BLaER1 (cell line): ENCODE measurements at regions not wholly inside any gene's neighbourhood (a gene's known extent, or its start where the extent isn't known, plus 50 kb on each side); places are given as distances from the start of the nearest gene placed in this dataset.

Experiments
- H3K27ac ChIP-seq: shearing (Covaris generic); formaldehyde crosslinking; 2 replicates; pipeline ENCODE4 v1.8.1; 2022
- H3K27me3 ChIP-seq: shearing (Covaris generic); formaldehyde crosslinking; 2 replicates; pipeline ENCODE4 v1.8.1; 2022
- H3K36me3 ChIP-seq: shearing (Covaris generic); formaldehyde crosslinking; 2 replicates; pipeline ENCODE4 v1.8.1; 2022
- H3K4me1 ChIP-seq: shearing (Covaris generic); formaldehyde crosslinking; 2 replicates; pipeline ENCODE4 v1.8.1; 2022
- H3K4me2 ChIP-seq: shearing (Covaris generic); formaldehyde crosslinking; 2 replicates; pipeline ENCODE4 v1.8.1; 2022
- H3K4me3 ChIP-seq: shearing (Covaris generic); formaldehyde crosslinking; 2 replicates; pipeline ENCODE4 v1.8.1; 2022
- H3K9ac ChIP-seq: shearing (Covaris generic); formaldehyde crosslinking; 2 replicates; pipeline ENCODE4 v1.8.1; 2022
- H3K9me3 ChIP-seq: shearing (Covaris generic); formaldehyde crosslinking; 2 replicates; pipeline ENCODE4 v1.8.1; 2022
- H4K20me1 ChIP-seq: shearing (Covaris generic); formaldehyde crosslinking; 2 replicates; pipeline ENCODE4 v1.8.1; 2022
- Cebpa-rat ChIP-seq: shearing (Covaris generic); IDR thresholded peaks from 2 replicates; pipeline ENCODE4 v1.8.1; 2022

- H4K20me1 ChIP-seq, result no peaks in the 10 kb centered on the region
- H3K4me1 ChIP-seq, result no peaks in the 10 kb centered on the region
- no peak overlapping the region for H3K4me2 ChIP-seq
- H3K27ac ChIP-seq, result no peak overlapping the region
- no peaks in the 10 kb centered on the region for H3K36me3 ChIP-seq
- no peak for TF ChIP-seq Cebpa-rat
- H3K27me3 ChIP-seq, result no peaks in the 10 kb centered on the region
- no peak overlapping the region for H3K9ac ChIP-seq
- no peak overlapping the region for H3K4me3 ChIP-seq
- H3K9me3 ChIP-seq, result no peaks in the 10 kb centered on the region
Observed at GRCh38 chr11:42239188-42239587, 779.7 kb upstream of the LRRC4C start.

- Histone ChIP-seq H3K4me2 (no peak overlapping the region), H3K4me3 (no peak overlapping the region), H3K36me3 (no peaks in the 10 kb centered on the region), H3K4me1 (no peaks in the 10 kb centered on the region), H3K9me3 (no peaks in the 10 kb centered on the region), H3K27me3 (no peaks in the 10 kb centered on the region), H3K9ac (no peak overlapping the region), H3K27ac (no peak overlapping the region), H4K20me1 (no peaks in the 10 kb centered on the region)
- no peak for TF ChIP-seq Cebpa-rat
Observed at GRCh38 chr11:42243385-42243784, 783.9 kb upstream of the LRRC4C start.

GRCh38 chr11:42244376-42244775 is 784.9 kb upstream of the LRRC4C start:
- Histone ChIP-seq H3K9ac (no peak overlapping the region), H3K27me3 (no peaks in the 10 kb centered on the region), H3K4me2 (no peak overlapping the region), H3K36me3 (no peaks in the 10 kb centered on the region), H3K9me3 (no peaks in the 10 kb centered on the region), H3K4me3 (no peak overlapping the region), H3K4me1 (no peaks in the 10 kb centered on the region), H4K20me1 (no peaks in the 10 kb centered on the region), H3K27ac (no peak overlapping the region)
- TF ChIP-seq Cebpa-rat, result no peak

GRCh38 chr11:42249401-42249800 is 789.9 kb upstream of the LRRC4C start:
- H3K9ac ChIP-seq, result no peak overlapping the region
- peaks cover 8% of the 10 kb centered on the region; the same call in 1 of the 2 replicates for H3K4me1 ChIP-seq
- H3K36me3 ChIP-seq, result no peaks in the 10 kb centered on the region
- H3K4me2 ChIP-seq, result no peak overlapping the region
- no peaks in the 10 kb centered on the region for H4K20me1 ChIP-seq
- no peak for TF ChIP-seq Cebpa-rat
- no peak overlapping the region for H3K4me3 ChIP-seq
- peaks cover 7% of the 10 kb centered on the region for H3K9me3 ChIP-seq
- no peaks in the 10 kb centered on the region for H3K27me3 ChIP-seq
- no peak overlapping the region for H3K27ac ChIP-seq

GRCh38 chr11:42249956-42250355 is 790.5 kb upstream of the LRRC4C start:
- Histone ChIP-seq H3K27ac (no peak overlapping the region), H3K9ac (no peak overlapping the region), H3K36me3 (no peaks in the 10 kb centered on the region), H3K9me3 (peaks cover 7% of the 10 kb centered on the region), H3K27me3 (no peaks in the 10 kb centered on the region), H3K4me1 (peaks cover 8% of the 10 kb centered on the region; the same call in 1 of the 2 replicates), H3K4me2 (no peak overlapping the region), H4K20me1 (no peaks in the 10 kb centered on the region), H3K4me3 (no peak overlapping the region)
- no peak for TF ChIP-seq Cebpa-rat

GRCh38 chr11:42251984-42252383 is 792.5 kb upstream of the LRRC4C start:
- H3K4me1 ChIP-seq, result peaks cover 8% of the 10 kb centered on the region; the same call in 1 of the 2 replicates
- no peak overlapping the region for H3K4me2 ChIP-seq
- no peak overlapping the region for H3K4me3 ChIP-seq
- no peak overlapping the region for H3K27ac ChIP-seq
- no peaks in the 10 kb centered on the region for H3K27me3 ChIP-seq
- no peaks in the 10 kb centered on the region for H3K36me3 ChIP-seq
- no peaks in the 10 kb centered on the region for H4K20me1 ChIP-seq
- peaks cover 7% of the 10 kb centered on the region for H3K9me3 ChIP-seq
- H3K9ac ChIP-seq, result no peak overlapping the region
- TF ChIP-seq Cebpa-rat, result no peak

GRCh38 chr11:42253156-42253555 is 793.7 kb upstream of the LRRC4C start:
- Histone ChIP-seq H3K27ac (no peak overlapping the region), H3K36me3 (no peaks in the 10 kb centered on the region), H4K20me1 (no peaks in the 10 kb centered on the region), H3K4me2 (no peak overlapping the region), H3K9me3 (peaks cover 7% of the 10 kb centered on the region), H3K4me3 (no peak overlapping the region), H3K4me1 (peaks cover 8% of the 10 kb centered on the region; the same call in 1 of the 2 replicates), H3K9ac (no peak overlapping the region), H3K27me3 (no peaks in the 10 kb centered on the region)
- TF ChIP-seq Cebpa-rat, result no peak

GRCh38 chr11:42255906-42256305 is 796.5 kb upstream of the LRRC4C start:
- H3K27me3 ChIP-seq, result no peaks in the 10 kb centered on the region
- no peaks in the 10 kb centered on the region for H3K36me3 ChIP-seq
- no peak overlapping the region for H3K4me2 ChIP-seq
- H3K9ac ChIP-seq, result no peak overlapping the region
- peaks cover 8% of the 10 kb centered on the region; the same call in 1 of the 2 replicates for H3K4me1 ChIP-seq
- H4K20me1 ChIP-seq, result no peaks in the 10 kb centered on the region
- H3K4me3 ChIP-seq, result no peak overlapping the region
- no peak overlapping the region for H3K27ac ChIP-seq
- no peak for TF ChIP-seq Cebpa-rat
- peaks cover 7% of the 10 kb centered on the region for H3K9me3 ChIP-seq

- Histone ChIP-seq H4K20me1 (no peaks in the 10 kb centered on the region), H3K9me3 (peaks cover 7% of the 10 kb centered on the region), H3K4me2 (no peak overlapping the region), H3K4me1 (peaks cover 8% of the 10 kb centered on the region; the same call in 1 of the 2 replicates), H3K27ac (no peak overlapping the region), H3K36me3 (no peaks in the 10 kb centered on the region), H3K9ac (no peak overlapping the region), H3K27me3 (no peaks in the 10 kb centered on the region), H3K4me3 (no peak overlapping the region)
- no peak for TF ChIP-seq Cebpa-rat
Observed at GRCh38 chr11:42257534-42257933, 798.1 kb upstream of the LRRC4C start.

- Histone ChIP-seq H3K9me3 (no peaks in the 10 kb centered on the region), H3K4me1 (no peaks in the 10 kb centered on the region), H3K4me3 (no peak overlapping the region), H3K27ac (no peak overlapping the region), H3K9ac (no peak overlapping the region), H3K36me3 (no peaks in the 10 kb centered on the region), H4K20me1 (no peaks in the 10 kb centered on the region), H3K4me2 (no peak overlapping the region), H3K27me3 (no peaks in the 10 kb centered on the region)
- no peak for TF ChIP-seq Cebpa-rat
Observed at GRCh38 chr11:42265072-42265471, 805.6 kb upstream of the LRRC4C start.

- no peak for TF ChIP-seq Cebpa-rat
- no peak overlapping the region for H3K27ac ChIP-seq
- H4K20me1 ChIP-seq, result no peaks in the 10 kb centered on the region
- H3K4me1 ChIP-seq, result no peaks in the 10 kb centered on the region
- H3K9me3 ChIP-seq, result peaks cover 14% of the 10 kb centered on the region; the same call in 1 of the 2 replicates
- H3K36me3 ChIP-seq, result no peaks in the 10 kb centered on the region
- no peak overlapping the region for H3K4me3 ChIP-seq
- H3K9ac ChIP-seq, result no peak overlapping the region
- no peaks in the 10 kb centered on the region for H3K27me3 ChIP-seq
- H3K4me2 ChIP-seq, result no peak overlapping the region
Observed at GRCh38 chr11:42271306-42271705, 811.9 kb upstream of the LRRC4C start.
